Stimulated activated CD8-positive, alpha-beta memory T cell treated with anti-CD3 and anti-CD28 coated beads, Interleukin-15, amount 100 ng/mL, for 1 hour (primary cell): ENCODE measurements at regions not wholly inside any gene's neighbourhood (a gene's known extent, or its start where the extent isn't known, plus 50 kb on each side); places are given as distances from the start of the nearest gene placed in this dataset.
"Not testable (repeated sequence)": the region's sequence is repeated elsewhere in the genome, so short reads cannot be mapped to it uniquely, and the experiment has no call there.

Experiments used
- DNase-seq: peaks from one replicate; pipeline ENCODE4 v3.0.0-alpha.2; 2020; ENCODE audit warnings: low read depth

DNA sequence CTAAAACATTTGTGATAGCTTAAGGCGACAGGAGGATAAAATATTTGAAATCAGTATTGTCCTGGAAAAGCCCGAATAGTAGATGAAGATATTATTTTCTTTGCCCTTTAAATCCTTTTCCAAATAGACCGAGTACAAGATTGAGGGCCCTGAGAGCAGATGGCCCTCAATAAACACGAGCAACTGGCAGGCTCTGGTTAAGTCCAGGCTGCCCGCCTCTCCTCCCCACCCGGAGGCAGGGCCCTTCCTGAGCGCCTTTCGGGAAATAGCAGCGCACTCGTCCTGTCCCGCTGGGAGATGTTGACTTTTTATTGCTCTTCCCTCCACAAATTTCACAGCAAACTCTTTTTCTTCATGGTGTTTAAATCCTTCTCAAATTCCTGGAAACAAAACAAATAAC, 50.8 kb upstream of the MAX start:
- DNase-seq = no peak

DNA sequence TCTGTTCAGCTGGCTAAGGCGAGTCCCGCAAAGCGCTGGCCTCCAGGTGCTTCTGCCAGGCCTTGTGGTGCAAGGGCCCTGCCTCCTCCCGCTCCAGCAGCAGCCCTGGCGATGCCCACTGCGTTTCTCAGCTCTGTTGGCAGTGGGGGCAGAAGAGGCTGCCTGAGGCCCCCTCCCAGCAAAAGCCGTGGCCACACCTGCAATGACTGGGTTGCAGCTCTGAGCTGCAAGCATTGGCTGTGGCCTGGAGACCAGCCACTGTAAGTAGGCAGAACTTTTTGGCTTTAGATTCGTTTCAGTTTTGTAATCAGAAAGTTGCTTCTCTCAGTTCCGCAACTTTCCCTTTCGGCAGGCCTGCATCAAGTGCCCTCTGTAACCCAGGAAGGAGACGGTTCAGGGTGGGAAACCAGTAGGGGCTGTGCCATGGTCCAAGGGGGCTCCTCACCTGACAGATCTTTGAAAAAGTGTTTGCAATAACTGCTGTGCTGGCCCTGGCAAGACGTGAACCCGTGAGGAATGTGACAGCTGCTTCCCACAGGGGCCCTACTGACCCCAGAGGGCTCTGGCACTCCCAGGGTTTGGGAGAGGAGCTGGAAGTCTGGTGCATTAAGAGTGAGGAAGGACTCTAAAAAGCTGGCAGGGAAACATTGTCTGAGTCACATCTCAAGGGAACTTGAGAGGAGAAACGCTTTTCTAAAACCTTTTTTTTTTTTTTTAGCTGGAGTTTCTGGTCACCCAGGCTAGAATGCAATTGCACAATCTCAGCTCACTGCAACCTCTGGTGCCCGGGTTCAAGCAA, 54.5 kb upstream of the MAX start:
- no peak for DNase-seq

GRCh38 chr14:65159281-65160062, 57.2 kb upstream of the MAX start:
- DNase-seq = no peak

- no peak for DNase-seq
These were observed 57.8 kb upstream of the MAX start for GRCh38 chr14:65160091-65160490.

GRCh38 chr14:65162031-65162430, 59.7 kb upstream of the MAX start:
- DNase-seq = no peak

DNA sequence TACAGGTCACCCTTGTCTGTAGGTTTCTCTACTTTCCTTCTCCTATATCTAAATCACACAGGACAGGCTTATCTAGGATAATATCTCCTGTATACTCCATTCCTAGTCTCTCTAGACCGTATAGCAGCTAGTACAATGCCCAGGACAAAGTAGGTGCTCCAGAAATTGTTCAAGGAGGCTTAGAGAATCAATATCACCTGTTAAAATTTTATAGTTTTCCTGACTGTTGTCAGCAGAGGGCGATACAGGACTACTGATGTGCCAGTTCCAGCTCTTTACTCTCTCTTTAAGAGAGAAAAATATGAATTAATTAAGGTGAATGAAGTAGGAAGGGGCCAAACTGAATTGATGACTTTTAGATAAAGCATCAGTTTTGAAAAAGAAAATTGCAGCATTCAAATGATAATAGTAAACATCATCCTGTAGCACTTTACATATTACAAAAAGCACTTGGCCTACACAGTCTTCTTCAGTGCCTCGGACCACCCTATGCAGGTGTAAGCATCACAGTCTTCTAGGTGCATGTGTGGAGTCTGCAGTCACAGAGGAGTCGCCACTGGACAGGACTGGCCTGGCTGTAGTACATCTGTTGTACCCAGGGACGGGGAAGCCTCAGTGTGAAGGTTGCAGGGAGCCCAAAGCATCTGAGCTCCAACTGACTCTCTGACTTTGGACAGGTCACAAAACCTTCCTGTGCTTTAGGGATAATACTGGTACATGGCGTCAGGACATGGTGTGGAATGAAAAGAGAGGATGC, 61.9 kb upstream of the MAX start:
- DNase-seq = peak; percentile 14

DNA sequence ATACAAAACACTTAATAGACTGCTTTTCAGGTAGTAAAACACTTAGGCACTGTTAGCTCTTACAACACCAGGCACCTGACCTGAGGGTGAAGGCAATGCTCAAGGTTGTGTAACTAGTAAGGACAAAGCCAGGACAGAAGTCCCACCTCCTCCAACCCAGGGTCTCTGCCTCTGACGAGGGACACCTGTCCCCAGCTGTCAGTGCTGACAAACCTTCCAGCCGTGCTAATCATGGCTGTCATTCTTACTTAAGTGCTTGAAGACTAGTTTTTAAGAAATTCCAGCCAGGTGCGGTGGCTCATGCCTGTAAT, 62.5 kb upstream of the MAX start:
- no peak for DNase-seq

DNA sequence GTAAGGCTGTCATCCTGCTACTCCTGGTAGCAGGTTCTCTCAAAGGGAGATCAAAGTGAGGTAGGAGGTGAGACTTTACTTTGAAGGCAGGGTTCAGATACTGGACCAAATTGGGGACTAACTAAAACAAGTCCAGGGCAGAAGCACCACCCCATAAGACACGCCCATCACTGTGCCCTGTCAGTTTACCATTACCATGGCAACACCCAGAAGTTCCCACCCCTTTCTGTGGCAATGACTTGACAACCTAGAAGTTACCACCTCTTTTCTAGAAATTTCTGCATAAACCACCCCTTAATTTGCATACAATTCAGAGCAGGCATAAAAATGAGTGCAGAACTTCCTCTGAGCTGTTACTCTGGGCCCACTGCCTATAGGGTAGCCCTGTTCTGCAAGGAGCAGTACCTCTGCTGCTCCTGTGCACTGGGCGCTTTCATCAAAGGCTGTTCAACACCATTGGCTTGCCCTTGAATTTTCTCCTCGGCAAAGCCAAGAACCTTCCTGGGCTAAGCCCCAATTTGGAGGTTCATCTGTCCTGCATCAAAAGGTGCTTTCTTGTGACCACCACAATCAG, 64.8 kb upstream of the MAX start:
- DNase-seq = no peak

DNA sequence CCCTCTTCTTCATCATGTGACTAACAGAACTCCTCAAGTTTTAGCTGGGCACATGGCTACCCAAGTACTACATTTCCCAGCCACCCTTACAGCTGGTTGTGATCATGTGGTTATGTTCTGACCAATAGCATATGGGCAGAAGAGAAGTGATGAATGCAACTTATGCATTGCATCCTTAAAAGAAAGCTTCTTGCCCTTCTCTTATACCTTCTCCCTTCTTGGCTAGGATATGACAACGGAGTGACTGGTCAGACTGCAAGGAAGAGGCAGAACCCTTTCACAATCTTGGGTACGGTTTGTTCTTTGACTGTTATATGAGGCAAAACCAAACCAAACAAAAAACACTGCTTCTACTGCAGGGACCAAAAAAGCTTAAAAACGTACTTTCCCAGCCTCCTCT, 66.5 kb upstream of the MAX start:
- DNase-seq = no peak

DNA sequence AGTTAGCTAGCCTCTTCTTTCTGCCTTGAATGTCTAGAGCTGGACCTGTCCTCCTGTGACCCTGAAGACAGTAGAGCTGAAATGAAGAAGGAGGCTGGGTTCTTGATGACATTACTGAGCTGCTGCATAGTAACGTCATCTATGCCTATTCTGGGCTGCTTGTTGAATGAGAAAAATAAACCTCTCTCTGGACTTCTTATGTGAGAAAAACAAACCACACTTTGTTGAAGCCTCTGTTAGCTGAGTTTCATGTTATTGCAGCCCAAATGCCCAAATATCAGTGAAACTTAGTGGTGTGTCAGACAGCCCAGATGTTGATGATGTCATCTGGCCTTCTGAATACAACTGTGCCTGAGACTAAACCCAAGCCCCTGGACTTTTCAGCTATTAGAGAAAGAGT, 67.0 kb upstream of the MAX start:
- DNase-seq = no peak

- DNase-seq = no peak
These were observed 68.0 kb upstream of the MAX start for GRCh38 chr14:65170318-65170717.

- peak; percentile 3 for DNase-seq
These were observed 68.6 kb upstream of the MAX start for GRCh38 chr14:65170768-65171507.

GRCh38 chr14:65173973-65174693, 71.8 kb upstream of the MAX start:
- no peak for DNase-seq

DNA sequence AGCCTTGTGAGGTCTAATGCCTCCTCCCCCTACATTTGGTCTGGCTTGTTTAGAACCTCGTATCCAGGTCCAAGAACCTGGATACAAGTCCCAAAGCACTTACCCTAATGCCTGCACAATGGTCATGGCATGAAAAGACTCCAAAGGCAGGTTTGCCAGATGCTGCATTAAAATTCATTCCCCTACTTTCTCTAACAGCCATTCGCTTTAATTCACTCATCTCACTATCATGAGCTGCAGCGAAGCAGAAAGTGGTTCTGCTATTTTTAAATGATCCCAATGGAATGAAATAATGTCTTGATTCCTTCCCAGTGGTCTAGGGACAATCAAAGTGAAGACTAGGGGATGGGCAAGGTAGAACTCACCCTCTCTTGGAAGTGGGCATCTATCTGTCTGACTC, 72.5 kb upstream of the MAX start:
- no peak for DNase-seq

DNA sequence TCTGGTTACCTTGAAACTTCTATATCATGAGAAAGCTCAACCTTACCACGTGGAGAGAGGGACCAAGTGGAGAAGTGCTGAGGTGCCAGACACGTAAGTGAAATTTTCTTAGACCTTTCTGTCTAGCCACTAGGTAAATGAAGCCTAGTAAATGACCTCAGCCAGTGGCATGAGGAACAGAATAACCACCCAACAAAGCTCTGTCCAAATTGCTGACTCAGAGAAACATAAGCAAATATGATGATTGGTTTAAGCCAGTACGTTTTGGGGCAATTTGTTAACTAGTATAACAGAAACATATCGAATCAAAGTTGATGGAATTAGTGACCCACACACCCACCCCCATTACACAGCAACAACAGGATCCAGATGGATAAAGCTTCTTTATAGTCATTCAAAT, 75.2 kb upstream of the MAX start:
- DNase-seq = no peak

DNA sequence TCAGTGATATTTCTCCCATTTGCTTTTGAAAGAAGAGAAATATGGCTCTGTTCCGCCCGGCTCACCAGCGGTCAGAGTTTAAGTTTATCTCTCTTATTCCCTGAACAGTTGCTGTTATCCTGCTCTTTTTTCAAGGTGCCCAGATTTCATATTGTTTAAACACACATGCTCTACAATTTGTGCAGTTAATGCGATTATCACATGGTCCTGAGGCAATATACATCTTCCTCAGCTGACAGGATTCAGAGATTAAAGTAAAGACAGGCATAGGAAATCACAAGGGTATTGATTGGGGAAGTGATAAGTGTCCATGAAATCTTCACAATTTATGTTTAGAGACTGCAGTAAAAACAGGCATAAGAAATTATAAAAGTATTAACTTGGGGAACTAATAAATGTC, 76.9 kb upstream of the MAX start:
- DNase-seq = not testable (repeated sequence)

DNA sequence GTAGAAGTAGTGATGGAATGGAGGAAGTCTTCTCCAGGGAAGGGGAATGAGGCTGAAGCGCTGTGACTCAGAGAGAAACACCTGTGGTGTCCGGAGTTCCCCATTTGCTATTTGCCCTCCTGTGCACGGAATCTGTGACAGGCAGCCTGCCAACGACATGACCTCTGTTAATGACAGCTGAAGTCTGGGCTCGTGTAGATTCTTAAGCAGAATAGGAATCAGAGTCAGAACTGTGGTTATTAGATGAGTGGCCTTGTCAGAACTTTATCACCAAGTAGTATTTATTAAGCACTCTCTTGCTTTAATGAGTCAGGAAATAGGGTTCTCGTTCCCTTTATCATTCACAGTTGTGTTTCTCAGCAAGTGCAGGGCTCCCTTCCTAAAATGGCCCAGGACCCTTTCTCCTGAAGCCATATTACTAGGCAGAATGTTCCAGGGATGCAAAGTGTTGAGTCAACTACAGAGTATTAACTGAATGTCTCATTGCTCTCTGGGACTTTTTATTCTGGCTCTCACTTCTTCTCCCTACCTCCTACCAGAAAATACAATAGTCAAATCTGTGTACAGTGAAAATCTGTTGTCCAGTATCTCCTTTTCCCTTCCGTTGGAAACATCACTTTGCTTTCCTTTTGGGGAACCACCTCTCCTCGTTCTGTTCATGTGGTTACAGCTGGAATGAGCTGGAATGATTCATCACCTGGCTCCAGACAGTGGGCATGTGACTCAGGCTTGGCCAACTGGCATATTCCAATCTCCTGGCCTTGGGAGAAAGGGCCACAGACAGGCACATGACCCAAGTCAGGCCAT, 77.8 kb upstream of the MAX start:
- no peak for DNase-seq

- no peak for DNase-seq
These were observed 78.4 kb upstream of the MAX start for GRCh38 chr14:65180725-65181025.

GRCh38 chr14:65184032-65184764, 81.9 kb upstream of the MAX start:
- no peak for DNase-seq

- DNase-seq = no peak
These were observed 83.5 kb upstream of the MAX start for GRCh38 chr14:65185829-65186228.
